ENCODE measurements at regions not wholly inside any gene's neighbourhood (a gene's known extent, or its start where the extent isn't known, plus 50 kb on each side); places are given as distances from the start of the nearest gene placed in this dataset.

DNA sequence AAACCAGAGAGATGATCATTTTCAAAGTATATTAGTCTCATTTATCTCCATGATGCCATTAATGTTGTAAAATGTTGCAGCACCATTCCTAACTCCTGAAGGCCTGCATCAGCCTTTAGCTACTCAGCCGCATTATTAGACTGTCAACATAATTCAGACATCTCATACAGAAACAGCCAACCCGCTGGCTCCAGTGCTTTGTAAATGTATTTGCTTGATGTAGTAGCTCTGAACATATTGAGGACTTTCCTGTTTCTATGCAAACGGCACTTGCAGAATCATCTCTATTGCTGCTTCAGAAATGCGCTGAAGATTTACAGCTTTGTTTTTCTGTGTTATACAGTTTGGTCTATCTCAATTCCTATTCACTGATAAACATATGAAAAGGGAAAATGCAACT, 372.2 kb downstream of the DSEL start:
- WGBS, result 95% methylated on average over 4 of the region's 4 CpGs
- TF ChIP-seq FOXA2 (IDR thresholded peaks at IDR 0.05) (no peak), SP1 (IDR thresholded peaks at IDR 0.05) (no peak)
- Histone ChIP-seq H3K9me3 (ENCODE audit: control insufficient read depth in 4 of 4, low read length in 3 of 4) (no peaks in the 10 kb centered on the region), H3K27me3 (ENCODE audit: control insufficient read depth in 4 of 4, insufficient read depth in 4 of 4, low read length in 3 of 4) (no peaks in the 10 kb centered on the region), H3K27ac (ENCODE audit: low read depth in 1 of 2, low read length in 2 of 2) (no peak overlapping the region), H3K36me3 (ENCODE audit: control insufficient read depth in 4 of 4, insufficient read depth in 3 of 4, low read depth in 1 of 4, low read length in 3 of 4) (no peaks in the 10 kb centered on the region), H3K4me1 (ENCODE audit: control insufficient read depth in 4 of 4, insufficient read depth in 4 of 4, low read length in 3 of 4) (peaks cover 3 to 37% (median 28%) of the 10 kb centered on the region in 4 donors), H3K4me3 (ENCODE audit: low read depth in 1 of 3, low read length in 3 of 3) (no peak overlapping the region), H3K9ac (ENCODE audit: low read depth in 1 of 2, low read length in 2 of 2) (no peak overlapping the region)
- DNase-seq (ENCODE audit: low spot score), result no peak

DNA sequence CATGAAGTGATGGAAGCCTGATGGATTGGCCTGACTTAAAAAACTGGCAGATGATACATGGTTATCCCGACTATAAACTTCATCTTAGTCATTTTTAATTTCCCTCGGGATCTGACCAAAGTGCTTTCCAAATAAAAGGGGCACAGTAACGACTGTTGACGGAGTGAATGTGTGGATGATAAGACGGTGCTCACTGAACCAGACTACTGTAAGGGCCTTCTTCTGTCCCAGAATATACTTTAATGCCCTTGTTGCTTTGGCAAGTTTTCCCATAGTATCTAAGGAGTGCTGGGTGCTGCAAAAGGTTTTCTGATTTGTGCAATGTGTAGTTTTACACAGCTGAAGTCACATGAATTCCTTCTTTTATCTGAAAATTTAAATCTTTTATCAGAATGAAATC, 373.5 kb downstream of the DSEL start:
- no peaks in the 10 kb centered on the region for H3K36me3 ChIP-seq (ENCODE audit: control insufficient read depth in 4 of 4, insufficient read depth in 3 of 4, low read depth in 1 of 4, low read length in 3 of 4)
- H3K4me3 ChIP-seq (ENCODE audit: low read depth in 1 of 3, low read length in 3 of 3), result no peak overlapping the region
- TF ChIP-seq RXRA (IDR thresholded peaks at IDR 0.05) (no peak), YY1 (IDR thresholded peaks at IDR 0.05) (no peak), ATF3 (IDR thresholded peaks at IDR 0.05) (no peak), ZBTB33 (IDR thresholded peaks at IDR 0.05) (no peak), EGR1 (IDR thresholded peaks at IDR 0.05; ENCODE audit: low read depth in 2 of 2) (no peak), HNF4A (conservative IDR thresholded peaks at IDR 0.05) (no peak), RAD21 (IDR thresholded peaks at IDR 0.05) (no peak), REST (IDR thresholded peaks at IDR 0.05) (no peak), JUND (IDR thresholded peaks at IDR 0.05) (no peak)
- WGBS, result 87% methylated on average over 5 of the region's 5 CpGs
- no peak overlapping the region for H3K27ac ChIP-seq (ENCODE audit: low read depth in 1 of 2, low read length in 2 of 2)
- DNase-seq (ENCODE audit: low spot score), result no peak
- no peaks in the 10 kb centered on the region for H3K27me3 ChIP-seq (ENCODE audit: control insufficient read depth in 4 of 4, insufficient read depth in 4 of 4, low read length in 3 of 4)
- H3K4me1 ChIP-seq (ENCODE audit: control insufficient read depth in 4 of 4, insufficient read depth in 4 of 4, low read length in 3 of 4), result peaks cover 2 to 36% (median 30%) of the 10 kb centered on the region in 4 donors
- no peaks in the 10 kb centered on the region for H3K9me3 ChIP-seq (ENCODE audit: control insufficient read depth in 4 of 4, low read length in 3 of 4)
- H3K9ac ChIP-seq (ENCODE audit: low read depth in 1 of 2, low read length in 2 of 2), result no peak overlapping the region

DNA sequence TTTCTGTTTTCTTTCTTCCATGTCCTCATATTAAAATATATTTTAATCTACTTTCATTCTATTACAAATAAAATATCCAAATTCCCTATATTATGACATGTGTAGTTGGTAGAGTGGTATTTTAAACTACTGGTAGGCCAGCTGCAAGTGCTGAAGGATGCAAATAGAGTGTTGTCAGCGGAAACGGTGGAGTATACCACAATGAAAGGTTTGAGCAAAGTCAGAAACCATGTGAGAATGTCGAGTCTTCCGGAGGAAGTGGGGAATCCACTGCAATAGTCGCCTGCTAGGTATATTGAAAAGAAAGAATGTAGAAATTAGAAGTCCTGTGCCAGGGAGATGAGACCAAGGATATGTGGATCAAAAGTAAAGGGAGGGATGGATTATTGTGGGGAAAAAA, 373.9 kb downstream of the DSEL start:
- no peak overlapping the region for H3K4me3 ChIP-seq (ENCODE audit: low read depth in 1 of 3, low read length in 3 of 3)
- WGBS, result 94% methylated on average over 5 of the region's 5 CpGs
- no peak for DNase-seq (ENCODE audit: low spot score)

More for the DNA sequence above, 373.9 kb downstream of the DSEL start:
- Histone ChIP-seq H3K9ac (ENCODE audit: low read depth in 1 of 2, low read length in 2 of 2) (no peak overlapping the region), H3K27me3 (ENCODE audit: control insufficient read depth in 4 of 4, insufficient read depth in 4 of 4, low read length in 3 of 4) (no peaks in the 10 kb centered on the region), H3K4me1 (ENCODE audit: control insufficient read depth in 4 of 4, insufficient read depth in 4 of 4, low read length in 3 of 4) (peaks cover 2 to 36% (median 30%) of the 10 kb centered on the region in 4 donors), H3K9me3 (ENCODE audit: control insufficient read depth in 4 of 4, low read length in 3 of 4) (no peaks in the 10 kb centered on the region), H3K27ac (ENCODE audit: low read depth in 1 of 2, low read length in 2 of 2) (no peak overlapping the region), H3K36me3 (ENCODE audit: control insufficient read depth in 4 of 4, insufficient read depth in 3 of 4, low read depth in 1 of 4, low read length in 3 of 4) (no peaks in the 10 kb centered on the region)
- TF ChIP-seq CTCF (IDR thresholded peaks at IDR 0.05; ENCODE audit: low read depth, low read length, missing input control) (no peak), SP1 (IDR thresholded peaks at IDR 0.05) (no peak)

All from liver (tissue), 8 donors.